HCT116 (cell line): ENCODE measurements at regions not wholly inside any gene's neighbourhood (a gene's known extent, or its start where the extent isn't known, plus 50 kb on each side); places are given as distances from the start of the nearest gene placed in this dataset.

Experiments used
- ATAC-seq: fragments of 200-7000 bp; cut with Tn5 transposase; 2 replicates; pipeline ENCODE4 v1.9.1; 2020; ENCODE audit warnings: mild to moderate bottlenecking, moderate library complexity
- BruUV-seq: library from RNA; stranded (reverse); fragments of 400-500 nt; replicated peaks from 2 replicates; lab custom pipeline; 2021; lab: Mats Ljungman, UMichigan
- CTCF ChIA-PET: fragments of 300-600 bp; sonication (Branson Sonifier 250); formaldehyde crosslinking; loops from one replicate; lab custom pipeline; 2021; ENCODE audit warnings: antibody characterized with exemption; lab: Charles Lee
- POLR2A ChIA-PET: fragments of 300-600, 350-600 bp; sonication (Branson Sonifier 250); formaldehyde crosslinking; loops from one replicate; lab custom pipeline; 2021; ENCODE audit warnings: antibody characterized with exemption; lab: Charles Lee
- RAD21 ChIA-PET, 2 experiments: fragments of 300-600 bp; sonication (Branson Sonifier 250); formaldehyde crosslinking; loops; one replicate each; lab custom pipeline; 2023; ENCODE audit warnings: low total read pairs in 2 of 2; ENCODE audit not compliant: uncharacterized antibody in 2 of 2, unreplicated experiment in 2 of 2, low non-redundant PET in 1 of 2; lab: Charles Lee
- DNase-seq: peaks from one replicate; pipeline ENCODE4 v3.0.0-alpha.2; 2010; ENCODE audit warnings: low read depth, low spot score
- H2AFZ ChIP-seq: fragments of 200-600 bp; shearing (Covaris generic), sonication (generic); 2 replicates; pipeline ENCODE4 v1.6.1; 2017; ENCODE audit warnings: low read depth, mixed run types, mixed read lengths, antibody characterized with exemption, low read length; ENCODE audit not compliant: poor library complexity, severe bottlenecking
- H3K27ac ChIP-seq: 2 replicates; pipeline ENCODE4 v1.5.1; 2012; ENCODE audit warnings: low read depth, low read length
- H3K27me3 ChIP-seq: fragments of 200-600 bp; sonication (generic); 2 replicates; pipeline ENCODE4 v1.6.1; 2016; ENCODE audit warnings: mixed run types, low read length, mixed read lengths; ENCODE audit not compliant: insufficient read depth
- H3K36me3 ChIP-seq, 2 experiments: fragments of 200-500 bp in 1 of 2; fragments of 200-600 bp in 1 of 2; sonication (Bioruptor generic) in 1 of 2; sonication (generic) in 1 of 2; 2 replicates each; pipeline versions ENCODE4 v1.5.1 to v1.6.1; 2014 to 2016; ENCODE audit warnings: low read length in 2 of 2, inconsistent platforms in 1 of 2, mixed read lengths in 1 of 2, mixed run types in 1 of 2; ENCODE audit not compliant: insufficient read depth in 2 of 2, control insufficient read depth in 1 of 2
- H3K4me1 ChIP-seq, 2 experiments: fragments of 200-600 bp in 1 of 2; sonication (generic) in 1 of 2; 2 replicates each; pipeline versions ENCODE4 v1.5.1 to v1.6.1; 2012 to 2017; ENCODE audit warnings: low read length in 2 of 2, inconsistent platforms in 1 of 2, mild to moderate bottlenecking in 1 of 2, mixed read lengths in 1 of 2, mixed run types in 1 of 2, moderate library complexity in 1 of 2; ENCODE audit not compliant: insufficient read depth in 2 of 2, control insufficient read depth in 1 of 2
- H3K4me2 ChIP-seq: fragments of 200-600 bp; sonication (generic); 2 replicates; pipeline ENCODE4 v1.6.1; 2017; ENCODE audit warnings: mixed run types, low read length, mixed read lengths
- H3K4me3 ChIP-seq, 2 experiments: fragments of 200-600 bp in 1 of 2; sonication (generic) in 1 of 2; replicated peaks in 1 of 2; 2 replicates each; pipeline ENCODE4 v1.5.1; 2011 to 2016; ENCODE audit warnings: low read length in 2 of 2, control low read depth in 1 of 2, low read depth in 1 of 2, mild to moderate bottlenecking in 1 of 2, mixed read lengths in 1 of 2, mixed run types in 1 of 2
- H3K79me2 ChIP-seq: fragments of 200-600 bp; sonication (generic); 2 replicates; pipeline ENCODE4 v1.6.1; 2017; ENCODE audit warnings: mild to moderate bottlenecking, mixed run types, low read length, moderate library complexity, mixed read lengths; ENCODE audit not compliant: insufficient read depth
- H3K9ac ChIP-seq: fragments of 200-600 bp; sonication (generic); 2 replicates; pipeline ENCODE4 v1.6.1; 2016; ENCODE audit warnings: low read length, mixed read lengths
- H3K9me2 ChIP-seq: fragments of 200-600 bp; sonication (generic), shearing (Covaris generic); 2 replicates; pipeline ENCODE4 v1.6.1; 2017; ENCODE audit warnings: mixed run types, mild to moderate bottlenecking, moderate library complexity; ENCODE audit not compliant: insufficient read depth
- H3K9me3 ChIP-seq, 2 experiments: fragments of 200-500 bp in 1 of 2; fragments of 200-600 bp in 1 of 2; sonication (Bioruptor generic) in 1 of 2; sonication (generic) in 1 of 2; 2 replicates each; pipeline ENCODE4 v1.6.1; 2014 to 2017; ENCODE audit warnings: low read length in 2 of 2, mixed read lengths in 2 of 2, inconsistent platforms in 1 of 2, low read depth in 1 of 2, mild to moderate bottlenecking in 1 of 2, mixed run types in 1 of 2, moderate library complexity in 1 of 2; ENCODE audit not compliant: control insufficient read depth in 1 of 2, insufficient read depth in 1 of 2
- H4K20me1 ChIP-seq: fragments of 200-600 bp; sonication (generic), shearing (Covaris generic); 2 replicates; pipeline ENCODE4 v1.6.1; 2017; ENCODE audit warnings: mixed run types, mild to moderate bottlenecking, moderate library complexity; ENCODE audit not compliant: insufficient read depth
- CTCF ChIP-seq, 3 experiments: fragments of 200-600 bp in 1 of 3; sonication (generic) in 1 of 3; IDR thresholded peaks in 2 of 3; conservative IDR thresholded peaks in 1 of 3; 2 replicates each; pipeline ENCODE4 v1.5.1; 2012 to 2017; ENCODE audit warnings: low read depth in 2 of 3, low read length in 2 of 3, antibody characterized with exemption in 1 of 3, borderline replicate concordance in 1 of 3, control low read depth in 1 of 3, mild to moderate bottlenecking in 1 of 3, mixed read lengths in 1 of 3, mixed run types in 1 of 3, moderate library complexity in 1 of 3; ENCODE audit not compliant: insufficient read depth in 1 of 3
- EZH2 ChIP-seq: fragments of 200-600 bp; sonication (generic); IDR thresholded peaks from 2 replicates; pipeline ENCODE4 v1.6.1; 2017; ENCODE audit warnings: antibody characterized with exemption, mixed run types
- EZH2phosphoT487 ChIP-seq: fragments of 200-600 bp; IDR thresholded peaks from 2 replicates; pipeline ENCODE4 v1.6.1; 2018; ENCODE audit warnings: antibody characterized with exemption, borderline replicate concordance
- POLR2A ChIP-seq: IDR thresholded peaks from 2 replicates; pipeline ENCODE4 v1.7.0; 2011; ENCODE audit warnings: borderline replicate concordance; ENCODE audit not compliant: insufficient read depth, insufficient read length; ENCODE audit errors: extremely low read depth
- SIN3A ChIP-seq: IDR thresholded peaks from 2 replicates; pipeline ENCODE4 v1.6.1; 2012; ENCODE audit warnings: low read depth
- ZBTB33 ChIP-seq: IDR thresholded peaks from 2 replicates; pipeline ENCODE4 v1.6.1; 2011; ENCODE audit warnings: mild to moderate bottlenecking, low read length, moderate library complexity; ENCODE audit not compliant: insufficient replicate concordance; ENCODE audit errors: extremely low read depth
- ZFX ChIP-seq: fragments of 450-650 bp; IDR thresholded peaks from 2 replicates; pipeline ENCODE4 v1.6.1; 2017
- intact Hi-C: fragments of 100-400 bp; cut with micrococcal nuclease; formaldehyde crosslinking; loops from 2 replicates; pipeline ENCODE4 v1.10.0; 2022

DNA sequence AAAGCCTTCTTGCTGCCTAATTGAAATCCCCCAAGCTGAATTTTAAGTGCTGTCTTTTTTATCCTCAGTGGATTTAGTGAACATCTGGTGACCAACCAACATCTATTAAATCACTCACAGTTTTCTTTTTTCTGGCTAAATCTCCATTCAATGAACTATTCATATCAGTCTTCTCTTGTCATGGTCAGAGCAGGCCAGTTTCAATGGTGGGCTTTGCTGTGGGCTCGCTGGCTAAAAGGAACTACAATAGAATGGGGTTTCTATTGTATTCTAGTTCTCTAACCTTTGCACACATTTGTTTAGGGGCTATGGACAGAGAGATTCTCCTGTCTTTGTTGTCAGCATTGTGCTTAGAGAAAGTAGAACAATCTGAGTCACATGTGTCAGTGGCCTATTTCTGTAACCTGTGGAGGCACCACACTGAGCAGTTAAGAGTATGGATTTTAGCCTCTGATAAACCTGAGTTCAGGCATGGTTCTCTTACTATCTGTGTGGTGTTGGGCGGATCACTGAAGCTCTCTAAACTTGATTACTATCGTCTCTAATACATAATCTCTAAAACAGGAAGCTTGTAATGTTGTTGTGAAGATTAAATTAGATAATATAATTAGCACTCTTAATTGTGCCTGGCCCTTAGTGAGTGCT lies 94.2 kb upstream of the CADM1 start:
- Histone ChIP-seq H3K4me3 (no peak overlapping the region), H3K9me2 (no peaks in the 10 kb centered on the region), H3K79me2 (no peaks in the 10 kb centered on the region), H3K9me3 (peaks cover 3 to 7% of the 10 kb centered on the region in 2 experiments; a peak in 2 of 4 replicates), H3K9ac (no peak overlapping the region), H3K4me1 (no peaks in the 10 kb centered on the region), H3K36me3 (no peaks in the 10 kb centered on the region), H2AFZ (no peak overlapping the region), H3K27me3 (no peaks in the 10 kb centered on the region), H3K4me2 (no peak overlapping the region), H4K20me1 (no peaks in the 10 kb centered on the region), H3K27ac (no peak overlapping the region)
- no peak for TF ChIP-seq CTCF (IDR thresholded peaks at IDR 0.05 in 2 of 3, conservative IDR thresholded peaks at IDR 0.05 in 1 of 3; ENCODE audit: borderline replicate concordance in 1 of 3, insufficient read depth in 1 of 3, low read depth in 2 of 3, low read length in 2 of 3)
- TF ChIP-seq POLR2A = no peak
- no peak for TF ChIP-seq SIN3A
- TF ChIP-seq EZH2phosphoT487 = no peak
- no peak for TF ChIP-seq ZBTB33
- TF ChIP-seq ZFX = no peak
- TF ChIP-seq EZH2 = no peak
- ChIA-PET POLR2A (no interaction called here), RAD21 (no interaction called here), CTCF (no interaction called here)
- intact Hi-C loops = no loop called here
- DNase-seq (no peak), ATAC-seq (no peak)
- BruUV-seq = no TSS peak
